ENCODE measurements at regions not wholly inside any gene's neighbourhood (a gene's known extent, or its start where the extent isn't known, plus 50 kb on each side); places are given as distances from the start of the nearest gene placed in this dataset.

GRCh38 chr4:184958923-184959210, 59.4 kb upstream of the HELT start:
- TF ChIP-seq CTCF (IDR thresholded peaks at IDR 0.05) (no peak), POLR2A (IDR thresholded peaks at IDR 0.05) (no peak)
